OCI-LY7 (cell line): ENCODE measurements at regions not wholly inside any gene's neighbourhood (a gene's known extent, or its start where the extent isn't known, plus 50 kb on each side); places are given as distances from the start of the nearest gene placed in this dataset.

Source experiments
- CTCF ChIP-seq: fragments of 200-600 bp; sonication (generic); conservative IDR thresholded peaks from 2 replicates; pipeline ENCODE4 v1.5.1; 2014; ENCODE audit warnings: mild to moderate bottlenecking, antibody characterized with exemption, low read length, moderate library complexity, mixed read lengths
- EZH2phosphoT487 ChIP-seq: fragments of 200-600 bp; sonication (generic); IDR thresholded peaks from 2 replicates; pipeline ENCODE4 v1.6.1; 2018; ENCODE audit warnings: low read depth, borderline replicate concordance, mild to moderate bottlenecking, mixed run types, antibody characterized with exemption, low read length, moderate library complexity, mixed read lengths

GRCh38 chr6:130527173-130527572 lies 161.4 kb downstream of the TMEM200A start:
- no peak for TF ChIP-seq CTCF
- TF ChIP-seq EZH2phosphoT487, result no peak
